Ishikawa (cell line): ENCODE measurements at regions not wholly inside any gene's neighbourhood (a gene's known extent, or its start where the extent isn't known, plus 50 kb on each side); places are given as distances from the start of the nearest gene placed in this dataset.

Experiments used
- CEBPB ChIP-seq: IDR thresholded peaks from 2 replicates; pipeline ENCODE4 v1.6.1; 2012
- EGR1 ChIP-seq: IDR thresholded peaks from 2 replicates; pipeline ENCODE4 v1.6.1; 2012
- EP300 ChIP-seq: IDR thresholded peaks from 2 replicates; pipeline ENCODE4 v1.6.1; 2012; ENCODE audit warnings: borderline replicate concordance
- NFIC ChIP-seq: IDR thresholded peaks from 2 replicates; pipeline ENCODE4 v1.6.1; 2012
- RAD21 ChIP-seq: IDR thresholded peaks from 2 replicates; pipeline ENCODE4 v1.6.1; 2012; ENCODE audit warnings: low read depth
- TAF1 ChIP-seq: IDR thresholded peaks from 2 replicates; pipeline ENCODE4 v1.6.1; 2012; ENCODE audit warnings: low read depth, mild to moderate bottlenecking
- TCF12 ChIP-seq: IDR thresholded peaks from 2 replicates; pipeline ENCODE4 v1.6.1; 2012; ENCODE audit warnings: low read depth
- TEAD4 ChIP-seq: IDR thresholded peaks from 2 replicates; pipeline ENCODE4 v1.6.1; 2012
- YY1 ChIP-seq: IDR thresholded peaks from 2 replicates; pipeline ENCODE4 v1.6.1; 2012; ENCODE audit warnings: low read depth
- ZBTB7A ChIP-seq: IDR thresholded peaks from 2 replicates; pipeline ENCODE4 v1.6.1; 2012; ENCODE audit warnings: low read depth
- TF ChIP-seq, protein P1 (sequence below): IDR thresholded peaks from 2 replicates; pipeline ENCODE4 v1.6.1; 2012
- TF ChIP-seq, protein P2 (sequence below): IDR thresholded peaks from 2 replicates; pipeline ENCODE4 v1.6.1; 2012
- TF ChIP-seq, protein P3 (sequence below): IDR thresholded peaks from 2 replicates; pipeline ENCODE4 v1.6.1; 2012; ENCODE audit warnings: low read depth, mild to moderate bottlenecking

DNA sequence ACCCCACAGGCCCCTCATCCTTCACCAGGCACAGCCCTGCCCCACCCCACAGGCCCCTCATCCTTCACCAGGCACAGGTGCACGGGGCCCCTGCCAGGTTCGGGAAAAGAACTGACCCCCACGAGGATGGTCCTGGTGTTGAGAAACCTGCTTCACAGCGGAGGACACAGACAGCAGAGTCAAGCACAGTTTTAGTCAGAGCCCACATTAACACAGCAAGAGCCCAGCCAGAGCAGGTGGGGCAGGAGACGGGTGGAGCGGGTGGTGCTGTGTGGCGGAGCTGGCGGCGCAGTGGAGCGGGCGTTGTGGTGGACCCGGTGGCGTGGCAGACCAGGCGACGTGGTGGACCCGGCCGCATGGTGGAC, 1085.5 kb downstream of the BRD1 start:
- TF ChIP-seq, protein P1, sequence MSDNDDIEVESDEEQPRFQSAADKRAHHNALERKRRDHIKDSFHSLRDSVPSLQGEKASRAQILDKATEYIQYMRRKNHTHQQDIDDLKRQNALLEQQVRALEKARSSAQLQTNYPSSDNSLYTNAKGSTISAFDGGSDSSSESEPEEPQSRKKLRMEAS, result no peak
- no peak for TF ChIP-seq EP300
- no peak for TF ChIP-seq EGR1
- TF ChIP-seq RAD21, result no peak
- TF ChIP-seq NFIC, result no peak
- no peak for TF ChIP-seq TEAD4
- TF ChIP-seq, protein P2, sequence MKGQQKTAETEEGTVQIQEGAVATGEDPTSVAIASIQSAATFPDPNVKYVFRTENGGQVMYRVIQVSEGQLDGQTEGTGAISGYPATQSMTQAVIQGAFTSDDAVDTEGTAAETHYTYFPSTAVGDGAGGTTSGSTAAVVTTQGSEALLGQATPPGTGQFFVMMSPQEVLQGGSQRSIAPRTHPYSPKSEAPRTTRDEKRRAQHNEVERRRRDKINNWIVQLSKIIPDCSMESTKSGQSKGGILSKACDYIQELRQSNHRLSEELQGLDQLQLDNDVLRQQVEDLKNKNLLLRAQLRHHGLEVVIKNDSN, result no peak
- TF ChIP-seq CEBPB, result no peak
- no peak for TF ChIP-seq TAF1
- TF ChIP-seq, protein P3, sequence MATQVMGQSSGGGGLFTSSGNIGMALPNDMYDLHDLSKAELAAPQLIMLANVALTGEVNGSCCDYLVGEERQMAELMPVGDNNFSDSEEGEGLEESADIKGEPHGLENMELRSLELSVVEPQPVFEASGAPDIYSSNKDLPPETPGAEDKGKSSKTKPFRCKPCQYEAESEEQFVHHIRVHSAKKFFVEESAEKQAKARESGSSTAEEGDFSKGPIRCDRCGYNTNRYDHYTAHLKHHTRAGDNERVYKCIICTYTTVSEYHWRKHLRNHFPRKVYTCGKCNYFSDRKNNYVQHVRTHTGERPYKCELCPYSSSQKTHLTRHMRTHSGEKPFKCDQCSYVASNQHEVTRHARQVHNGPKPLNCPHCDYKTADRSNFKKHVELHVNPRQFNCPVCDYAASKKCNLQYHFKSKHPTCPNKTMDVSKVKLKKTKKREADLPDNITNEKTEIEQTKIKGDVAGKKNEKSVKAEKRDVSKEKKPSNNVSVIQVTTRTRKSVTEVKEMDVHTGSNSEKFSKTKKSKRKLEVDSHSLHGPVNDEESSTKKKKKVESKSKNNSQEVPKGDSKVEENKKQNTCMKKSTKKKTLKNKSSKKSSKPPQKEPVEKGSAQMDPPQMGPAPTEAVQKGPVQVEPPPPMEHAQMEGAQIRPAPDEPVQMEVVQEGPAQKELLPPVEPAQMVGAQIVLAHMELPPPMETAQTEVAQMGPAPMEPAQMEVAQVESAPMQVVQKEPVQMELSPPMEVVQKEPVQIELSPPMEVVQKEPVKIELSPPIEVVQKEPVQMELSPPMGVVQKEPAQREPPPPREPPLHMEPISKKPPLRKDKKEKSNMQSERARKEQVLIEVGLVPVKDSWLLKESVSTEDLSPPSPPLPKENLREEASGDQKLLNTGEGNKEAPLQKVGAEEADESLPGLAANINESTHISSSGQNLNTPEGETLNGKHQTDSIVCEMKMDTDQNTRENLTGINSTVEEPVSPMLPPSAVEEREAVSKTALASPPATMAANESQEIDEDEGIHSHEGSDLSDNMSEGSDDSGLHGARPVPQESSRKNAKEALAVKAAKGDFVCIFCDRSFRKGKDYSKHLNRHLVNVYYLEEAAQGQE, result no peak
- TF ChIP-seq ZBTB7A, result no peak
- TF ChIP-seq TCF12, result no peak
- TF ChIP-seq YY1, result no peak
